GM18507 (cell line): ENCODE measurements at regions not wholly inside any gene's neighbourhood (a gene's known extent, or its start where the extent isn't known, plus 50 kb on each side); places are given as distances from the start of the nearest gene placed in this dataset.

Experiments used
- DNase-seq: peaks from one replicate; pipeline ENCODE4 v3.0.0; 2011; ENCODE audit warnings: low read depth; ENCODE audit not compliant: insufficient read length; ENCODE audit errors: extremely low spot score
- FAIRE-seq: peaks from 2 replicates; lab custom pipeline; 2011; peaks lifted over from hg19 to GRCh38; lab: Jason Lieb, UNC

GRCh38 chr1:58430421-58431275 is 115.9 kb downstream of the OMA1 start:
- no peak for FAIRE-seq
- no peak for DNase-seq

- DNase-seq (no peak), FAIRE-seq (no peak)
Observed at GRCh38 chr1:58426918-58427317, 119.6 kb downstream of the OMA1 start.

GRCh38 chr1:58422436-58422835 is 124.1 kb downstream of the OMA1 start:
- DNase-seq (no peak), FAIRE-seq (no peak)

- FAIRE-seq (no peak), DNase-seq (no peak)
Observed at GRCh38 chr1:58418283-58419228, 128.0 kb downstream of the OMA1 start.

- DNase-seq (no peak), FAIRE-seq (no peak)
Observed at GRCh38 chr1:58412071-58412580, 134.4 kb downstream of the OMA1 start.

GRCh38 chr1:58409890-58410289 is 136.6 kb downstream of the OMA1 start:
- FAIRE-seq (no peak), DNase-seq (no peak)

GRCh38 chr1:58409336-58409735 is 137.2 kb downstream of the OMA1 start:
- DNase-seq (no peak), FAIRE-seq (no peak)

GRCh38 chr1:58406301-58407071 is 140.0 kb downstream of the OMA1 start:
- no peak for DNase-seq
- FAIRE-seq = no peak

GRCh38 chr1:58405660-58406059 is 140.9 kb downstream of the OMA1 start:
- FAIRE-seq = no peak
- DNase-seq = no peak

- FAIRE-seq = no peak
- DNase-seq = no peak
Observed at GRCh38 chr1:58403894-58404293, 142.6 kb downstream of the OMA1 start.

- no peak for FAIRE-seq
- no peak for DNase-seq
Observed at GRCh38 chr1:58402444-58402843, 144.1 kb downstream of the OMA1 start.

- DNase-seq (no peak), FAIRE-seq (no peak)
Observed at GRCh38 chr1:58401991-58402390, 144.5 kb downstream of the OMA1 start.

GRCh38 chr1:58399176-58399575 is 147.3 kb downstream of the OMA1 start:
- DNase-seq (no peak), FAIRE-seq (no peak)

GRCh38 chr1:58398714-58399113 is 147.8 kb downstream of the OMA1 start:
- FAIRE-seq = no peak
- DNase-seq = no peak

GRCh38 chr1:58397187-58397820 is 149.2 kb downstream of the OMA1 start:
- FAIRE-seq (no peak), DNase-seq (no peak)

GRCh38 chr1:58396150-58396549 is 150.4 kb downstream of the OMA1 start:
- FAIRE-seq = no peak
- DNase-seq = no peak

- FAIRE-seq (no peak), DNase-seq (no peak)
Observed at GRCh38 chr1:58395355-58395754, 151.2 kb downstream of the OMA1 start.

GRCh38 chr1:58392083-58392482 is 154.4 kb downstream of the OMA1 start:
- FAIRE-seq = no peak

GRCh38 chr1:58391514-58391913 is 155.0 kb downstream of the OMA1 start:
- FAIRE-seq (no peak), DNase-seq (no peak)

More at GRCh38 chr1:58392083-58392482, 154.4 kb downstream of the OMA1 start:
- no peak for DNase-seq
